IMR-90 (cell line): ENCODE measurements at regions not wholly inside any gene's neighbourhood (a gene's known extent, or its start where the extent isn't known, plus 50 kb on each side); places are given as distances from the start of the nearest gene placed in this dataset.

ENCODE experiments used
- CEBPB ChIP-seq: IDR thresholded peaks from 2 replicates; pipeline ENCODE4 v1.6.1; 2012; ENCODE audit warnings: low read depth, low read length, improper control_type of control experiment
- CTCF ChIP-seq: conservative IDR thresholded peaks from 2 replicates; pipeline ENCODE4 v1.5.1; 2012; ENCODE audit warnings: mild to moderate bottlenecking, low read depth, low read length, improper control_type of control experiment
- ELK1 ChIP-seq: fragments of 150-350 bp; IDR thresholded peaks from 2 replicates; pipeline ENCODE4 v1.6.1; 2016; ENCODE audit warnings: low read depth, mild to moderate bottlenecking, low read length, moderate library complexity, borderline replicate concordance
- POLR2A ChIP-seq: IDR thresholded peaks from 2 replicates; pipeline ENCODE4 v1.6.1; 2012; ENCODE audit warnings: mild to moderate bottlenecking, low read depth, low read length
- RFX5 ChIP-seq: IDR thresholded peaks from 2 replicates; pipeline ENCODE4 v1.8.0; 2012; ENCODE audit warnings: low read depth, mild to moderate bottlenecking, low read length, moderate library complexity
- TF ChIP-seq, protein P1 (sequence below): fragments of 150-350 bp; IDR thresholded peaks from 2 replicates; pipeline ENCODE4 v1.6.1; 2017; ENCODE audit warnings: mild to moderate bottlenecking, antibody characterized with exemption, low read length, low read depth

DNA sequence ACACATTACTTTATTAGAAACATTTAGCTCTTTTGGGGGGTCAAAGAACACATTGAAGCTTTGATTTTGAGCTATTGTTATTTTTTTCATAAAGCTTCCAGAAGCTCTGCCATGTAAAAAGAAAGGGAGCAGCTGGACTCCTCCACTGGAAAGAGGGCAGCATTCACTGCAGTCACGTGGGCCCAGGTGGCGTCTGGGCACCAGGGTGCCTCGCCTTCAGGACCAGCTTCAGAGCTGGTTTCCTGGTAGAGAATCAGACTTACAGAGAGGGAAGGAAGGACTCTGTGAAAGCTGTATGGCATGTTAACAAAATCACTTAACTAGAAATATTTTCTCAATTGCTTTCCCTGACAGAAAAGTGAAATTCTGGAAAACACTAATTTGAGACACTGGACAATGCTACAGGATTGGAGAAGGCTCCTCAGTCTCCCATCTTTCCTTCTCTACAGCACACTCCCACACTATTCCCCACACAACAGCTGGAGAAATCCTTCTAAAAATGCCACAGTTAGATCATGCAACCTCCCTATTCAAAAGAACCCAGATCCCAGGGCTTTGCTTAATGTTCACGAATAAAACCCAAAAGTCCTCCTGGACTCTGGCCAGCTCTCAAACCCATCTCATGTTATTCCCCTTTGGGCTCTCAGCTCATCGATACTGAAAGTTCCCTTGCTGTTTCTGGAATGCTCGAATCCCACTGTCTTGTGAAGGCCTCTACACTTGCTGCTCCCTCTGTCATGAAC is 83.2 kb downstream of the NFKBIZ start:
- TF ChIP-seq CTCF (no peak), CEBPB (no peak), POLR2A (no peak), RFX5 (no peak), ELK1 (no peak)
- TF ChIP-seq, protein P1, sequence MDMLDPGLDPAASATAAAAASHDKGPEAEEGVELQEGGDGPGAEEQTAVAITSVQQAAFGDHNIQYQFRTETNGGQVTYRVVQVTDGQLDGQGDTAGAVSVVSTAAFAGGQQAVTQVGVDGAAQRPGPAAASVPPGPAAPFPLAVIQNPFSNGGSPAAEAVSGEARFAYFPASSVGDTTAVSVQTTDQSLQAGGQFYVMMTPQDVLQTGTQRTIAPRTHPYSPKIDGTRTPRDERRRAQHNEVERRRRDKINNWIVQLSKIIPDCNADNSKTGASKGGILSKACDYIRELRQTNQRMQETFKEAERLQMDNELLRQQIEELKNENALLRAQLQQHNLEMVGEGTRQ, result no peak
